Activated naive CD8-positive, alpha-beta T cell (primary cell): ENCODE measurements at regions not wholly inside any gene's neighbourhood (a gene's known extent, or its start where the extent isn't known, plus 50 kb on each side); places are given as distances from the start of the nearest gene placed in this dataset.

Experiments
- H3K27ac Mint-ChIP-seq: one replicate; pipeline ENCODE4 v1.8.0; 2021; ENCODE audit warnings: mixed read lengths
- H3K27me3 Mint-ChIP-seq: one replicate; pipeline ENCODE4 v1.8.0; 2021; ENCODE audit warnings: mixed read lengths
- H3K36me3 Mint-ChIP-seq: one replicate; pipeline ENCODE4 v1.8.0; 2021; ENCODE audit warnings: mixed read lengths
- H3K4me1 Mint-ChIP-seq: one replicate; pipeline ENCODE4 v1.8.0; 2021; ENCODE audit warnings: low read depth, mixed read lengths
- H3K4me3 Mint-ChIP-seq: one replicate; pipeline ENCODE4 v1.8.0; 2021; ENCODE audit warnings: mild to moderate bottlenecking, mixed read lengths
- H3K9me3 Mint-ChIP-seq: one replicate; pipeline ENCODE4 v1.8.0; 2021; ENCODE audit warnings: low read depth, mixed read lengths

DNA sequence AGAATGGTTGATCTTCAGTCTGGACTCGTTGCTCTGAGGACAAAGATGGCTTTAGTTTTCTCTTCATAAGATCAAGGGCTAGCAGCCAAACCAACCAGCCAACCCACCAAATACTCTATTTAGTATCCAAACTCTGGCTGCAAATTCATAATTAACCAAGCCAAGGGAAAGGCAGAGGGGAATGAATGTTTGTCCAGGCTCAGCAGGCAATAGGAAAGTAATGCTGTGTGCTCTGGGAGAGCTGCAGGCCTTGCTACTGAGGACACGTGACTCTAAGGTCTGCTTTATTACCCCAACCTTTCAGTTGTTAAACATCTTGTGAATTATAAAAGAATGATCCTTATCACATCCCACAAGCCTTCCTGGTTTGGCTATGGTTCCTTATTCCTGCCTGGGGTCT lies 52.3 kb upstream of the GALNT15 start:
- no peak overlapping the region for H3K27ac Mint-ChIP-seq
- H3K4me3 Mint-ChIP-seq = no peak overlapping the region
- H3K4me1 Mint-ChIP-seq = no peaks in the 10 kb centered on the region
- no peaks in the 10 kb centered on the region for H3K9me3 Mint-ChIP-seq
- H3K27me3 Mint-ChIP-seq = no peaks in the 10 kb centered on the region
- H3K36me3 Mint-ChIP-seq = peaks cover 3% of the 10 kb centered on the region

DNA sequence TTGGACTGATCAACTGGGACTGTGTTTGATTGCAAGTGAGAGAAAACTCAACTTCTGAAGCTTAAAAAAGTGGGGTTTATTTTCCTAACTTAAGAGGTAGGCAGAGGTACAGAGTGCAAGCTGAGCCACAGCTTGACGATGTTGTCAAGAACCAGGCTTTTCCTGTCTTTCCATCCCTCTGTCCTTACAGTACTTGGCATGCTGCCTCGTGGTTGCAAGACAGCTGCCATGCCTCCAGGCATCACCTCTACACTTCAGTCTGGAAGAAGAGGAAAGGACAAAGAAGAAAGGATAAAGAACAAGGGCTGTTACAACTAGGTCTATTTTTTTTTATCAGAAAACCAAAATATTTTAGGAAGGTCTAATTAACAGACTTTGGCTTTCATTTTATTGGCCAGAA lies 51.8 kb upstream of the GALNT15 start:
- H3K9me3 Mint-ChIP-seq = no peaks in the 10 kb centered on the region
- no peak overlapping the region for H3K27ac Mint-ChIP-seq
- no peaks in the 10 kb centered on the region for H3K4me1 Mint-ChIP-seq
- H3K27me3 Mint-ChIP-seq = peaks cover 3% of the 10 kb centered on the region
- H3K36me3 Mint-ChIP-seq = peaks cover 3% of the 10 kb centered on the region
- H3K4me3 Mint-ChIP-seq = no peak overlapping the region

DNA sequence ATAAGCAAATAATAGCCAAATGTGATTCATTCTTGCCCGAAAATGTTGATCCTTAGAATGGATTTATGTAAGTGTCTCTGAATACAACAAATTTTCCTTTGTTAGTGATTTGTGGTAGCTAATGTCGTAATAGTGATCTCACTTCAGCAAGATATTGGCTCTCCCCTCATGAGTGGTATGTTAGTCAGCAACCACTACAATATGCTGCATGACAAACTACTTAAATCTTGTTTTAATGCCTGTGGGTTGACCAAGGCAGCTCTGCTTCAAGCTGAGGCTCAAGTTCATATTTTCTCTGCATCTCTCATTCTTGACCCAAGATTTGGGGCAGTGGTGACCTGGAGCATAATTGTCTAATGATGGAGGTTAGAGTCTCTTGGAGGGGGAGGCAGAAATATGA lies 49.8 kb upstream of the GALNT15 start:
- Mint-ChIP-seq H3K27ac (no peak overlapping the region), H3K9me3 (no peaks in the 10 kb centered on the region), H3K4me3 (no peak overlapping the region), H3K4me1 (no peaks in the 10 kb centered on the region), H3K27me3 (peaks cover 3% of the 10 kb centered on the region), H3K36me3 (peaks cover 3% of the 10 kb centered on the region)
